ENCODE measurements at regions not wholly inside any gene's neighbourhood (a gene's known extent, or its start where the extent isn't known, plus 50 kb on each side); places are given as distances from the start of the nearest gene placed in this dataset.

GRCh38 chr7:53984776-53985175 is 557.4 kb upstream of the VSTM2A start:
- TF ChIP-seq CTCF (IDR thresholded peaks at IDR 0.05; ENCODE audit: insufficient read depth, low read length, missing control alignments) = no peak
- no peak for DNase-seq (ENCODE audit: low read depth, low spot score)
- POLR2A ChIA-PET = no interaction called here
- CTCF ChIA-PET = no interaction called here
- H3K4me3 ChIP-seq (ENCODE audit: low read depth, low read length) = no peak overlapping the region

GRCh38 chr7:53988376-53988775 is 553.8 kb upstream of the VSTM2A start:
- TF ChIP-seq CTCF (IDR thresholded peaks at IDR 0.05; ENCODE audit: insufficient read depth, low read length, missing control alignments) = no peak
- no peak overlapping the region for H3K4me3 ChIP-seq (ENCODE audit: low read depth, low read length)
- ChIA-PET CTCF (no interaction called here), POLR2A (no interaction called here)
- no peak for DNase-seq (ENCODE audit: low read depth, low spot score)

GRCh38 chr7:53993224-53993623 is 549.0 kb upstream of the VSTM2A start:
- no peak for TF ChIP-seq CTCF (IDR thresholded peaks at IDR 0.05; ENCODE audit: insufficient read depth, low read length, missing control alignments)
- CTCF ChIA-PET = no interaction called here
- no peak for DNase-seq (ENCODE audit: low read depth, low spot score)

GRCh38 chr7:53996876-53997275 is 545.3 kb upstream of the VSTM2A start:
- POLR2A ChIA-PET = no interaction called here
- no peak overlapping the region for H3K4me3 ChIP-seq (ENCODE audit: low read depth, low read length)

More at GRCh38 chr7:53993224-53993623, 549.0 kb upstream of the VSTM2A start:
- no peak overlapping the region for H3K4me3 ChIP-seq (ENCODE audit: low read depth, low read length)
- POLR2A ChIA-PET = no interaction called here

GRCh38 chr7:54014765-54015164 is 527.4 kb upstream of the VSTM2A start:
- ChIA-PET CTCF (no interaction called here), POLR2A (no interaction called here)
- no peak for DNase-seq (ENCODE audit: low read depth, low spot score)
- TF ChIP-seq CTCF (IDR thresholded peaks at IDR 0.05; ENCODE audit: insufficient read depth, low read length, missing control alignments) = no peak
- no peak overlapping the region for H3K4me3 ChIP-seq (ENCODE audit: low read depth, low read length)

More at GRCh38 chr7:53996876-53997275, 545.3 kb upstream of the VSTM2A start:
- DNase-seq (ENCODE audit: low read depth, low spot score) = no peak
- CTCF ChIA-PET = no interaction called here
- TF ChIP-seq CTCF (IDR thresholded peaks at IDR 0.05; ENCODE audit: insufficient read depth, low read length, missing control alignments) = no peak

- no peak overlapping the region for H3K4me3 ChIP-seq (ENCODE audit: low read depth, low read length)
- TF ChIP-seq CTCF (IDR thresholded peaks at IDR 0.05; ENCODE audit: insufficient read depth, low read length, missing control alignments) = no peak
- DNase-seq (ENCODE audit: low read depth, low spot score) = no peak
- ChIA-PET CTCF (no interaction called here), POLR2A (no interaction called here)
Measured at GRCh38 chr7:54015251-54015650, 526.9 kb upstream of the VSTM2A start.

Data from AG04449 (cell line).